ENCODE measurements at regions not wholly inside any gene's neighbourhood (a gene's known extent, or its start where the extent isn't known, plus 50 kb on each side); places are given as distances from the start of the nearest gene placed in this dataset.
"Not testable (repeated sequence)": the region's sequence is repeated elsewhere in the genome, so short reads cannot be mapped to it uniquely, and the experiment has no call there.

- DNase-seq, result not testable (repeated sequence)
Measured at GRCh38 chr15:81705727-81706126, 331.7 kb upstream of the TMC3 start.

DNA sequence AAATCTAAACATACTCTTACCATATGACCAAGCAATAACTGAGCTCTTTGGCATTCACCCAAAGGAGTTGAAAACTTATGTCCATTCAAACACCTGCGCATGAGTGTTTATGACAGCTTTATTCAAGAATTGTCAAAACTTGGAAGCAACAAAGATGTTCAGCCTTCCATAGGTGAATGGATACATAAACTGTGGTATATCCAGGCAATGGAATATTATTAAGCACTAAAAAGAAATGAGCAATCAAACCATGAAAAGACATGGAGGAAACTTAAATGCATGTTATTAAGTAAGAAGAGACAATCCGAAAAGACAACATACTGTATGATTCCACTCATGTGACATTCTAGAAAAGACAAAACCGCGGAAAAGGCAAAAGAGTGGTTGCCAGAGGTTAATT, 312.0 kb upstream of the TMC3 start:
- DNase-seq, result no peak

DNA sequence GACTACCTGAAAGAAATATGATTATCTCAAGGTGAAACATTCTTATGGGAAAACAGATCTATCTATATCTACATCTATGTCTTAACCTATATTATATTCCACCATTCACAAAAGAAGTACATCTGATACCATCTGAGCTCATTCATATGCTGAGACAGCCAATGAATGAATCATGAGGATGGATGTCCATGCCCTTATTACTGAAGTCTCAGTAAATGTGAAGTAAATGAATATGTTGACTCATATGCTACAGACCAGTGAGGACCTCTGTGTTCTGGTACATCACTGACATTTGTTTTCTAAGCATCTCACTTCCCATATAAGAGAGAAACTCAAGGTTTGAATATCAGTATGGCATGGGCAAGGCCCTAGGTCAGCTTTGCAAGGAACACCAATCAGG, 311.2 kb upstream of the TMC3 start:
- no peak for DNase-seq

DNA sequence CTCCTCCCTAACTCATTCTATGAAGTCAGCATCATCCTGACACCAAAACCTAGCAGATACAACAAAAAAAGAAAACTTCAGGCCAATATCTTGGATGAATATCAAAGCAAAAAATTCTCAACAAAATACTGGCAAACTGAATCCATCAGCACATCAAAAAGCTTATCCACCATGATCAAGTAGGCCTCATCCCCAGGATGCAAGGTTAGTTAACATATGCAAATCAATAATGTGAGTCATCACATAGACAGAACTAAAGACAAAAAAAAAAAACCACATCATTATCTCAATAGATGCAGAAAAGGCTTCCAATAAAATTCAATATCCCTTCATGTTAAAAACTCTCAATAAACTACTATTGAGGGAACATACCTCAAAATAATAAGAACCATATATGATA, 306.8 kb upstream of the TMC3 start:
- no peak for DNase-seq

DNA sequence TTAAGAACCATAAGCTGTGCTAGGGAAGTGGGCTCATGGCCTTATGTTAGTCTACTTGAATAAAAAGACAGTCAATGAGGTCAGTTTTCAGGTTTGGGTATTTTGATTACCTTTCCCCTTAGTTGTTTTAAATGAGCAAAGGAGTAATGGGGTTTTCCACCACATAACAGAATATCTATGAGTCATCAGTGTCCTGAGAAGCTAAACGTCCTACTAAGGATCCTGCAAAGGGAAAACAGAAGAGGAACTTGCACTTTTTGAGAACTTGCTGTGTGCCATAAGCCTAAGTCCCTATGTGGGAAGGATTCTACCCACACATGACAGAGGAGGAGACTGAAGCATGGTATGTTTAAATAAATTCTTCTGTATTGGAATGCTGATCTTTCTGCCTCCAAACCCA, 292.8 kb upstream of the TMC3 start:
- no peak for DNase-seq

GRCh38 chr15:81660976-81661375, 287.0 kb upstream of the TMC3 start:
- DNase-seq, result no peak

- no peak for DNase-seq
Measured at GRCh38 chr15:81653259-81653658, 279.2 kb upstream of the TMC3 start.

- DNase-seq, result no peak
Measured at GRCh38 chr15:81645470-81645869, 271.5 kb upstream of the TMC3 start.

DNA sequence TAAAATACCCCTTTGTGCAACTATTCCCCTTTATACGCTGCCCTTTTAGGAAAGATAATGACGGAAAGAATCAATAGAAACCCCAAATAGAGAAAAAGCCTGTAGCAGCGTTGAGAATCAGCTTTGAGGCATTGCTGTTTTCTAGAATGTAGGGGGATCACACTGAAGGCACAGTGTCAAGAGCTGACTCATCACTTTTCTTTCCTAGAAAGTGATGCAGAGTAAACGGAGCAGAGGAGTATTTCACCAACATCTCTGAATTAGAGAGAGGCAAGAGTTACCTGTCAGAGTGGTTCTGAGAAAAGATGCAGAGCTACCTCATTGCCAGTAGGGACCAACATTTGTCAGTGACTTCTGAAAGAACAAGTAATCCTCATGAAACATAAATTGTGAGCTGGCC, 269.8 kb upstream of the TMC3 start:
- no peak for DNase-seq

DNA sequence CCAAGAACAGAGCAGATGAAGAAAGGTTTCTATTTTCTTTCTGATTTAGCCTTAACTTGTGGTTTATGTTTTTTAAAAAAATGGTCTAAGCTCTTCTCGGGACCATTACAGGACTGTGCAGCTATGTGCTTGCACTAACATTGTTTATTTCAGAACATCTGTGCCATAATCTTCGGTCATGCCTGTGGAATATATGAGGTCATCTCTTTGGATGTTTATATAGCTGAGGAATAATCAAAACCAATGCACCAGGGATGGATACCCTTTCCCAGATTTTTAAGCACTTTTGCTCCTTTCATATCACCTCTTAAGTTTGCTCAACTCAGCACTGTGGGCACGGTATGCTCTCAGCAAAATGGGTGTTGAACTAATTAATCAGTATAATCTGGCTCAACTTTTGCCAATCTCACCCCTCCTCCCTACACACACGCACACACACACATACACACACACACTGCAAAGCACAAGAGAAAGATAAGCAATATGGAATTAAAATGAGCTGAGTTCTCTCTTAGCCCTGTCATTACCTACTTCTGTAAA, 268.5 kb upstream of the TMC3 start:
- DNase-seq, result no peak

GRCh38 chr15:81636064-81636463, 262.1 kb upstream of the TMC3 start:
- DNase-seq, result not testable (repeated sequence)

DNA sequence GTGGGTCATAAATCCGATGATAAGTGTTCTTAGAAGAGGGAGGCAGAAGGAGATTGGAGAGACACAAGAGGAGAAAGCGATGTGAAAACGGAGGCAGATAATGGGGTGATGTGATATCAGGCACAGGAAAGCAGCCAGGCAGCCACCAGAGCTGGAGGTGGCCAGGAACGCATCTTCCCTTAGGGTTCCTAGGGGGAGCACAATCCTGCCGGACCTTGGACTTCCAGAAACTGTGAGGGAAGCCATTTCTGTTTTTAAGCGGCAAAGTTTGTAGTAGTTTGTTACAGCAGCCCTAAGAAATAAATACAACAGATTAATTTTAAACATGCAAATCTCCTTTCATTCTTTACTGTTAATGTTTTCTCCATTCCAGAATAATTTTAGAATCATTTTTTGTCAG, 259.9 kb upstream of the TMC3 start:
- DNase-seq, result no peak

DNA sequence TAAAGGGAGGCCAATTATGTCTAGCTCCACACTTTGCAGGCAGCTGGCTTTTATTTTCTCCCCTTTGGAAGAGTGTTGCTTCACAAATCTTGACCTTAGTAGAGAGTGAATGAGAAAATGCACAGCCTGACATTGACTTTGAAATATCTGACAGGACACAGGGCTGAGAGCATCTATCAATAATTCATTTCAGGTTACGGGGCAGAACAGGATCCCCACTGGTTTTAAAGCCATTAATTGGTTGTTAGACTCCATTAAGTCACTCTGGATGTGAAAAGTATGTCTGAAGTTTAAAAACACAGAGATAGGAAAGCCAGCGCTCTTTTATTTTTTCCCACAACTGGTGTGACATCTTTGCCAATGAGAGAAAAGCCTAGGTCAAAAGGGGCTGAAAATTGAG, 251.9 kb upstream of the TMC3 start:
- no peak for DNase-seq

- no peak for DNase-seq
Measured at GRCh38 chr15:81619002-81619401, 245.0 kb upstream of the TMC3 start.

- no peak for DNase-seq
Measured at GRCh38 chr15:81612631-81613030, 238.6 kb upstream of the TMC3 start.

GRCh38 chr15:81611679-81612078, 237.7 kb upstream of the TMC3 start:
- no peak for DNase-seq

- DNase-seq, result no peak
Measured at GRCh38 chr15:81608309-81608829, 234.4 kb upstream of the TMC3 start.

DNA sequence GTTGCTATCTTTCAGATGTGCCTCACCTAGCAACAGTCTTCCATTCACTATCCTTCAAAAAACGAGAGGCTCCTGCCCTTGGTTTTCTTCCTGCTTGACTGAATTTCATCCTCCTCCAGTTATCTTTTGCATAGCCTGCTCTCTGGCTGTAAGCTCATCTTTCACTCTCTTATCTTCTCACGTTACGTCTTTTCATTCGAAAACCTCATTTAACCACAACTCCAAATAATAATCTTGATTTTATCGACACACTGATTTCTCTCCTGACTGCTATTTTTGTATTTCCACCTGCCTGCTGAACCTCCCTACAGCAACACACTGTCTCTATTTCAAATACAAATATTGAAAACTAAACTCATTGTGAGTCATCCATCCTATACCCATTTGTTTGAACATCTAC, 230.7 kb upstream of the TMC3 start:
- no peak for DNase-seq

GRCh38 chr15:81596159-81596865, 222.3 kb upstream of the TMC3 start:
- DNase-seq, result no peak

GRCh38 chr15:81595752-81596151, 221.7 kb upstream of the TMC3 start:
- DNase-seq, result no peak

DNA sequence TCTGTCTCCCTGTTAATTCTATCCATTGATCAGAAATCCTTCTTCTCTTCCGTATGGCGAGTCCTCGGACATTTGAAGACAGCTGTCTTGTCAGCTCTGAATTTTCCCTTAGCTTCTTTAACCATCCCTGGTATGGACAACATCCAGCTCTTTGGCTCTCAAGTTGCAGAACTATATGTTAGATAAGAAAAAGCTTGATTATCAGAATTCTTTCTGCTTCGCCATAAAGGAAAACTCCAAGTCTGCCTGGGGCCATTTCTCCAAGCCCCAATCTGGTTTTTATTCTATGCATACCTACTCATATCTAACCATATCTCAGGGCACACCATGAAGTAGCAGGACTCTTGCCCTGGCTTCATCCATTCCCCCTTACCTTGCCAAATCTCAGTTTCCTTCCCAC, 215.7 kb upstream of the TMC3 start:
- DNase-seq, result no peak

- DNase-seq, result no peak
Measured at GRCh38 chr15:81575436-81576123, 201.6 kb upstream of the TMC3 start.

DNA sequence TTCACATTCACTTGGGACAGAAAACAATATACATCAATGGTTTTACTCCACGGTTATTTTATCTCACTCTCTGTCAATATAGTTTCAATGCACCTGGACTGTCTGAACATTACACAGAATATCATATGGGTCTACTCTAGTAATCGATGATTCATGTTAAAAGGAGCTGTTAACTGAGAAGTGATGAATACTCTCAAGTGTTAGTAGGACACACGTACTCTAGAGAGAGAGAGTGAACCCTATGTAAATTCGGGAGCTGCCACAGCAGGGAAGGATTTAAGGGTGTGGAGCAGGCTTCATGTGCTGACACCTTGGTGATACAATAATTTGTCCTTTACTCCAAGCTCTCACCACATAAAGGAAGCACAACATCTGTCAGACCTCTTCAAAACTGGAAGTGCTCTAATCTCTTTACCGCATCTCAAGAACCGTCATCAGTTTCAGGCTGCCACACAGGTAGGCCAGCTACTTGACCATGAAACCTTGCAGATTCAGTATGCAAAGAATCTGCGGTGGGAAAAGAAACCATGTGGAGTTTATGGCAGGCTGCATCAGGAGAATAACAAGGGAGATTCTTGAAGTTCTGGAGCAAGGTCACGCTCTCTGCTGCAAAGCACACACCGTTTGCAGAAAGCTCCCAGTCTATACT, 199.2 kb upstream of the TMC3 start:
- DNase-seq, result no peak

DNA sequence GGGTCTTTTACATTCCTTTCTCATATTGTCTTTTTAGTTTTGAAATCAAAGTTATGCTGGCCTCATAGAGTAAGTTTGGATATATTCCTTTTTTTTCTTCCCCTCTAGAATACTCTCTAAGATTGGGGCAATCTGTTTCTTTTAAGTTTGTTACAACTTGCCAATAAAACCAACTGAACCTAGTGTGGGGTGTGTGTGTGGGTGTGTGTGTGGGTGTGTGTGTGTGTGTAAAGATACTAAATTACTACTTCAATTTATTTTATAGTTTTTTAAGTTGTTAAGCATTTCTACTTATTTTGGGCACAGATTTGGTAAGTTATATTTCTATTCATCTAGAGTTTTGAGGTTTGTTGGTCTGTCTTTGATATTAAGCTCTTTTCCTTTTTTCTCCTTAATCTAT, 198.2 kb upstream of the TMC3 start:
- DNase-seq, result no peak

All from Kasumi-1 (cell line).